ENCODE measurements at regions not wholly inside any gene's neighbourhood (a gene's known extent, or its start where the extent isn't known, plus 50 kb on each side); places are given as distances from the start of the nearest gene placed in this dataset.
"Not testable (repeated sequence)": the region's sequence is repeated elsewhere in the genome, so short reads cannot be mapped to it uniquely, and the experiment has no call there.

GRCh38 chr20:63137851-63138415, 78.0 kb downstream of the YTHDF1 start:
- H3K4me3 ChIP-seq (ENCODE audit: low read depth, low read length): no peak overlapping the region
- no peak for TF ChIP-seq CTCF (conservative IDR thresholded peaks at IDR 0.05; ENCODE audit: low read depth, low read length)
- no peak for DNase-seq (ENCODE audit: low read depth)

GRCh38 chr20:63136296-63136695, 79.6 kb downstream of the YTHDF1 start:
- TF ChIP-seq CTCF (conservative IDR thresholded peaks at IDR 0.05; ENCODE audit: low read depth, low read length): no peak
- H3K4me3 ChIP-seq (ENCODE audit: low read depth, low read length): no peak overlapping the region
- no peak for DNase-seq (ENCODE audit: low read depth)

GRCh38 chr20:63135411-63135810, 80.5 kb downstream of the YTHDF1 start:
- no peak overlapping the region for H3K4me3 ChIP-seq (ENCODE audit: low read depth, low read length)
- no peak for TF ChIP-seq CTCF (conservative IDR thresholded peaks at IDR 0.05; ENCODE audit: low read depth, low read length)
- no peak for DNase-seq (ENCODE audit: low read depth)

- H3K4me3 ChIP-seq (ENCODE audit: low read depth, low read length); DNase-seq (ENCODE audit: low read depth): not testable (repeated sequence)
Observed at GRCh38 chr20:63134711-63135361, 81.1 kb downstream of the YTHDF1 start.

- no peak overlapping the region for H3K4me3 ChIP-seq (ENCODE audit: low read depth, low read length)
- no peak for DNase-seq (ENCODE audit: low read depth)
- no peak for TF ChIP-seq CTCF (conservative IDR thresholded peaks at IDR 0.05; ENCODE audit: low read depth, low read length)
Observed at GRCh38 chr20:63134201-63134612, 81.7 kb downstream of the YTHDF1 start.

GRCh38 chr20:63133481-63134091, 82.3 kb downstream of the YTHDF1 start:
- TF ChIP-seq CTCF (conservative IDR thresholded peaks at IDR 0.05; ENCODE audit: low read depth, low read length): no peak
- DNase-seq (ENCODE audit: low read depth): no peak
- H3K4me3 ChIP-seq (ENCODE audit: low read depth, low read length): no peak overlapping the region

GRCh38 chr20:63132715-63133471, 83.0 kb downstream of the YTHDF1 start:
- no peak for DNase-seq (ENCODE audit: low read depth)
- TF ChIP-seq CTCF (conservative IDR thresholded peaks at IDR 0.05; ENCODE audit: low read depth, low read length): no peak
- no peak overlapping the region for H3K4me3 ChIP-seq (ENCODE audit: low read depth, low read length)
